SU-DHL-6 (cell line): ENCODE measurements at regions not wholly inside any gene's neighbourhood (a gene's known extent, or its start where the extent isn't known, plus 50 kb on each side); places are given as distances from the start of the nearest gene placed in this dataset.

Experiments
- H2AFZ ChIP-seq: fragments of 200-600 bp; sonication (generic); 2 replicates; pipeline ENCODE4 v1.6.1; 2014; ENCODE audit warnings: low read depth, mild to moderate bottlenecking, moderate library complexity, mixed read lengths, antibody characterized with exemption, low read length; ENCODE audit not compliant: severe bottlenecking
- H3F3A ChIP-seq: fragments of 200-600 bp; shearing (Covaris generic); 2 replicates; pipeline ENCODE4 v1.6.0; 2016; ENCODE audit warnings: antibody characterized with exemption, mild to moderate bottlenecking; ENCODE audit not compliant: insufficient read depth
- H3K27ac ChIP-seq: fragments of 200-600 bp; sonication (generic); 2 replicates; pipeline ENCODE4 v1.5.1; 2016; ENCODE audit warnings: low read depth, mild to moderate bottlenecking, low read length, moderate library complexity, mixed read lengths
- H3K27me3 ChIP-seq: fragments of 200-600 bp; sonication (generic), shearing (Covaris generic); 2 replicates; pipeline ENCODE4 v1.6.0; 2014; ENCODE audit warnings: mild to moderate bottlenecking, low read length
- H3K36me3 ChIP-seq: fragments of 200-600 bp; sonication (generic); 2 replicates; pipeline ENCODE4 v1.6.1; 2014; ENCODE audit warnings: mild to moderate bottlenecking, low read length, mixed read lengths
- H3K4me2 ChIP-seq: fragments of 300-600, 200-600 bp; shearing (Covaris generic), sonication (generic); 2 replicates; pipeline ENCODE4 v1.6.0; 2014; ENCODE audit warnings: low read length, low read depth, mild to moderate bottlenecking; ENCODE audit not compliant: poor library complexity, severe bottlenecking
- H3K4me3 ChIP-seq: fragments of 200-600 bp; sonication (generic); 2 replicates; pipeline ENCODE4 v1.5.1; 2014; ENCODE audit warnings: antibody characterized with exemption, low read length, mild to moderate bottlenecking, mixed read lengths; ENCODE audit not compliant: insufficient read depth, poor library complexity, severe bottlenecking
- H3K79me2 ChIP-seq: fragments of 200-600 bp; sonication (generic); 2 replicates; pipeline ENCODE4 v1.6.1; 2014; ENCODE audit warnings: mild to moderate bottlenecking, low read length, moderate library complexity; ENCODE audit not compliant: insufficient read depth
- H3K9ac ChIP-seq: fragments of 200-600 bp; sonication (generic); 2 replicates; pipeline ENCODE4 v1.7.0; 2014; ENCODE audit warnings: mild to moderate bottlenecking, low read length
- H3K9me2 ChIP-seq: fragments of 200-600 bp; sonication (generic); replicated peaks from 2 replicates; pipeline ENCODE4 v1.6.1; 2014; ENCODE audit warnings: low read length; ENCODE audit not compliant: insufficient read depth
- H3K9me3 ChIP-seq: fragments of 200-600 bp; sonication (generic); 2 replicates; pipeline ENCODE4 v1.6.1; 2014; ENCODE audit warnings: low read length, mixed read lengths; ENCODE audit not compliant: insufficient read depth
- H4K20me1 ChIP-seq: fragments of 200-600 bp; sonication (generic); 2 replicates; pipeline ENCODE4 v1.6.1; 2014; ENCODE audit warnings: low read depth, mild to moderate bottlenecking, antibody characterized with exemption, low read length, moderate library complexity, mixed read lengths
- CTCF ChIP-seq: fragments of 200-600 bp; sonication (generic); IDR thresholded peaks from one replicate; pipeline ENCODE4 v1.5.1; 2017; ENCODE audit warnings: antibody characterized with exemption, mild to moderate bottlenecking, low read length, moderate library complexity; ENCODE audit not compliant: insufficient read depth, poor library complexity, severe bottlenecking
- EZH2phosphoT487 ChIP-seq: fragments of 200-600 bp; sonication (generic), shearing (Covaris generic); conservative IDR thresholded peaks from 2 replicates; pipeline ENCODE4 v1.6.1; 2018; ENCODE audit warnings: mild to moderate bottlenecking, antibody characterized with exemption, low read length, moderate library complexity, mixed read lengths

DNA sequence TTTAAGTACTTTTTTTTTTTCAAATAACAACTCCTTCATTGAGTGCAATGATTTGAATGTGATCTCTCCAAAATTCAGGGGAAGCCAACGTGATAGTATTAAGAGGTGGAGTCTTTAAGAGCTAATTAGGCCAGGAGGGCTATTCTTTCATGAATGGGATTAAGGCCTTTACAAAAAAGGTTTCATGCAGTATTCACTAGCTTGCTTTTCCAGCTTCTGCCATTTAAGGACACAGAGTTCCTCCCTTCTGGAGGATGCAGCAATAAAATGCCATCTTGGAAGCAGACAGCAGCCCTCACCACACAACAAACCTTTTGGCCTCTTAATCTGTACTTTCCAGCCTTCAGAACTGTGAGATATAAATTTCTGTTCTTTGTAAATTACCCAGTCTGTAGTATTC, 586.8 kb upstream of the LMO3 start:
- Histone ChIP-seq H4K20me1 (no peaks in the 10 kb centered on the region), H2AFZ (no peak overlapping the region), H3K36me3 (no peaks in the 10 kb centered on the region), H3K79me2 (no peaks in the 10 kb centered on the region), H3K27ac (no peak overlapping the region), H3K9ac (no peak overlapping the region), H3K4me3 (no peak overlapping the region), H3K9me2 (no peaks in the 10 kb centered on the region), H3K27me3 (no peaks in the 10 kb centered on the region), H3K9me3 (no peaks in the 10 kb centered on the region), H3F3A (no peaks in the 10 kb centered on the region), H3K4me2 (no peak overlapping the region)
- TF ChIP-seq CTCF, result no peak
- TF ChIP-seq EZH2phosphoT487, result no peak

DNA sequence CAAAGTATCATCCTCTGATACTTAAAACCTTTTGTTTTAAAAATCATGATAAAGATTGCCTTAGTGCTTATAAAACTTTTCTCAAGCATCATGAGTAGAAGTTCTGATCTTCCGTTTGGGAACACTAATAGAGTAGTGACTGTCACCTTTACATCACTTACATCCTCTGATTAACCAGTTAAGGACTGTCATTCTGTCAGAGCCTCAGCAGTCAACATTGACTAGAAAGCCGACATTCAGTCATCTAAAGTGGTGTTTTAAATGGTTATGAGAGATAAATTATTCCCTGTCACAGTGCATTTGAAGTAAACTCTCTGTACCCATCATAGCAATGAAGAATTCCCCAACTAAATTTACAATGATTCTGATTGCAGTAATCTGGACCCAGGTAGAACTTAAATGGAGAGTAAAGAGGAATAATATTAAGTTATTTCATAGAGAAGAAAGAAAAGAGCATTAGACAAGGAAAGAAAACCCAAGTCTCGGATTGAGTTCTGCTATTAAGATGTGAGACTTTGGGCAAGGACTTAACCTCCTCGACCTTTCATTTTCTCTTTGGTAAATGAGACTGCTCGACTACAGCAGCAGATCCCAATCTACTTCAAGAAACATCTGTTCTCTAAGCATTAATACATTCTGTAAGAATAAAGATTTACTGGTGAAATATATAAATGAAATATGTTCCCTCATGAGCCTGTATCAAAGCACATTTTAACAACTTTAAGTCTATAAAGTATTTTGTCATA, 563.9 kb upstream of the LMO3 start:
- Histone ChIP-seq H2AFZ (no peak overlapping the region), H3K27ac (no peak overlapping the region), H3F3A (no peaks in the 10 kb centered on the region), H3K9ac (no peak overlapping the region), H3K79me2 (no peaks in the 10 kb centered on the region), H3K27me3 (no peaks in the 10 kb centered on the region), H3K9me2 (no peaks in the 10 kb centered on the region), H3K4me3 (no peak overlapping the region), H4K20me1 (no peaks in the 10 kb centered on the region), H3K9me3 (no peaks in the 10 kb centered on the region), H3K4me2 (no peak overlapping the region), H3K36me3 (no peaks in the 10 kb centered on the region)
- TF ChIP-seq CTCF (no peak), EZH2phosphoT487 (no peak)

- Histone ChIP-seq H2AFZ (no peak overlapping the region), H3K4me3 (no peak overlapping the region), H3K27ac (no peak overlapping the region)
These were observed 553.7 kb upstream of the LMO3 start for GRCh38 chr12:17159506-17160300.

More at GRCh38 chr12:17159506-17160300, 553.7 kb upstream of the LMO3 start:
- H3K9me2 ChIP-seq, result no peaks in the 10 kb centered on the region
- no peaks in the 10 kb centered on the region for H3K9me3 ChIP-seq
- no peaks in the 10 kb centered on the region for H3K36me3 ChIP-seq
- H3K4me2 ChIP-seq, result no peak overlapping the region
- TF ChIP-seq EZH2phosphoT487 (no peak), CTCF (no peak)
- H4K20me1 ChIP-seq, result no peaks in the 10 kb centered on the region
- H3K27me3 ChIP-seq, result no peaks in the 10 kb centered on the region
- no peaks in the 10 kb centered on the region for H3F3A ChIP-seq
- H3K79me2 ChIP-seq, result no peaks in the 10 kb centered on the region
- H3K9ac ChIP-seq, result no peak overlapping the region
